Effector memory CD8-positive, alpha-beta T cell (primary cell): ENCODE measurements at regions not wholly inside any gene's neighbourhood (a gene's known extent, or its start where the extent isn't known, plus 50 kb on each side); places are given as distances from the start of the nearest gene placed in this dataset.

Experiments
- ATAC-seq: fragments of 150-1000 bp; cut with Tn5 transposase; replicated peaks from 2 replicates; pipeline ENCODE4 v1.10.0; 2021; ENCODE audit warnings: mild to moderate bottlenecking, moderate library complexity
- DNase-seq, 3 experiments: peaks; one replicate each; pipeline ENCODE4 v3.0.0; 2021
- H3K27ac Mint-ChIP-seq, 2 donors: one replicate each; pipeline ENCODE4 v1.8.0; 2022; ENCODE audit warnings: mild to moderate bottlenecking in 2 of 2, mixed read lengths in 2 of 2, moderate library complexity in 2 of 2
- H3K27me3 Mint-ChIP-seq, 2 donors: one replicate each; pipeline ENCODE4 v1.8.0; 2022; ENCODE audit warnings: mixed read lengths in 2 of 2
- H3K36me3 Mint-ChIP-seq: one replicate; pipeline ENCODE4 v1.8.0; 2022; ENCODE audit warnings: mild to moderate bottlenecking, moderate library complexity, mixed read lengths; ENCODE audit not compliant: insufficient read depth
- H3K4me1 Mint-ChIP-seq, 2 donors: one replicate each; pipeline ENCODE4 v1.8.0; 2022; ENCODE audit warnings: low read depth in 2 of 2, mixed read lengths in 2 of 2
- H3K4me3 Mint-ChIP-seq, 2 donors: one replicate each; pipeline ENCODE4 v1.8.0; 2022; ENCODE audit warnings: mild to moderate bottlenecking in 2 of 2, mixed read lengths in 2 of 2, moderate library complexity in 2 of 2
- H3K9me3 Mint-ChIP-seq, 2 donors: one replicate each; pipeline ENCODE4 v1.8.0; 2022; ENCODE audit warnings: mixed read lengths in 2 of 2

DNA sequence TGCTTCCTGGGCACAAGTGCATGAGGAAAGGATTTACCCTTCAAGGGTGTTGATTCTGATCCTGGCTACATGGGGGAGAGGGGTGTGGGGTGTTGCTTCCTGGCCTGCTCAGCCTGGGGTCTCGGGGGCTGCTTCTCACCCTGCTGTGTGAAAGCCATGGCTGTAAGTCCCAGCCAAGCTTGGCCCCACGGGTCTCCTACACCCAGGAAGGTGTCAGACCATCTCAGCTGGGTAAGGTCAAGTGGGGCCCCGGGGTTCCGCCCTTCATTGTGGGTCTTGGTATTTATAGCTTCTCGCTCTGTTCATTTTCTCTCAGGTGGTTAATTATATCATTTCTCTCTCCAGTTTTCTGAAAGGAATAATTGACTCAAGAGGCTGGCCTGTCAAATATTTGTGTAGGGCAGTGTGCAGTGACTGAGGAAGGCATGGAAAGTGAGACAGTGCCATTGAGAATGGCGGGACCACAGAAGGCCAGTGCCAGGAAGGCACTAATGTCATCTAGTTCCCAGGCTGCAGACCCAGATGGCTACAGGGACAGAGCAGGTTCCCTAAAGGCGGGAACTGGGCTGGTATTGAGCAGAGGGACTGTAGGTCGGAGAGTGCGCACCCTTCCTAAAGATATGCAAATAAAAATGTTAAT, 126.0 kb downstream of the FOXD1 start:
- Mint-ChIP-seq H3K27me3 (peaks cover 73 to 82% of the 10 kb centered on the region in 2 donors), H3K9me3 (no peaks in the 10 kb centered on the region), H3K36me3 (no peaks in the 10 kb centered on the region), H3K27ac (no peak overlapping the region), H3K4me1 (no peaks in the 10 kb centered on the region), H3K4me3 (no peak overlapping the region)
- no peak for ATAC-seq
- DNase-seq: no peak

DNA sequence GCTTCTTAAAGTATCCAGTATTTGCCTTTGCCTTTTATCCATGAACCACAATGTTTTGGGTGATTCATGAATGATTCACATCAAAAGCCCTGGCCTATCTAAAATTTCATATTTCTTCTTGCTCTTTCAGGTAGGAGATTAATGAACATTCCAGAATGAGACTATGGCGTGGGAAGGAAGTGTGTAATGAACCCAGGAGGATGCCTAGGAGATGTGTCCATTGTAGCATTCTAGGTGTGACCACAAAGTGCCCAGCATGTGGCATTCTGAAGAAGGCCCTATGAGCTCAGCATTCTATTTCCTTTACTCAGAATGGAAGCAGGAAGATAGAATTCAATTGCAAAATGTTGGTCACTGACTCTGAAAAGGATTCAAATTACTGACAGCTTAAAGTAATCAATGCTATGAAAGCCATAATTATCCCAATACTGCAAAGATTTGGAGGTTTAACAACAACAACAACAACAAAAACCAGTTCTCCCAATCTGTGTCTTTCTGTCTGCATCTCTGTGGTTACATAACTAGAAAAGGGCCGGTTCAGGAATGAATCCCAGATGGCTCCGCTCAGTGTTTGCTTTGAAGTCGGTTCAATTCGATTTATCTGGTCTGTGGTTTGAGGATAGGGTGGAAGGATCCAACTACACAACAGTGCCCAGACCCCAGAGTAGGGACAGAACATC, 126.7 kb downstream of the FOXD1 start:
- no peak overlapping the region for H3K4me3 Mint-ChIP-seq
- H3K4me1 Mint-ChIP-seq: no peaks in the 10 kb centered on the region
- ATAC-seq (no peak), DNase-seq (no peak)
- peaks cover 80 to 86% of the 10 kb centered on the region in 2 donors for H3K27me3 Mint-ChIP-seq
- no peak overlapping the region for H3K27ac Mint-ChIP-seq
- no peaks in the 10 kb centered on the region for H3K9me3 Mint-ChIP-seq
- no peaks in the 10 kb centered on the region for H3K36me3 Mint-ChIP-seq

- DNase-seq (no peak), ATAC-seq (no peak)
- Mint-ChIP-seq H3K4me3 (no peak overlapping the region), H3K36me3 (no peaks in the 10 kb centered on the region), H3K4me1 (no peaks in the 10 kb centered on the region), H3K27ac (no peak overlapping the region), H3K27me3 (peaks cover 75 to 77% of the 10 kb centered on the region in 2 donors), H3K9me3 (no peaks in the 10 kb centered on the region)
Observed at GRCh38 chr5:73319036-73319435, 129.5 kb downstream of the FOXD1 start.

DNA sequence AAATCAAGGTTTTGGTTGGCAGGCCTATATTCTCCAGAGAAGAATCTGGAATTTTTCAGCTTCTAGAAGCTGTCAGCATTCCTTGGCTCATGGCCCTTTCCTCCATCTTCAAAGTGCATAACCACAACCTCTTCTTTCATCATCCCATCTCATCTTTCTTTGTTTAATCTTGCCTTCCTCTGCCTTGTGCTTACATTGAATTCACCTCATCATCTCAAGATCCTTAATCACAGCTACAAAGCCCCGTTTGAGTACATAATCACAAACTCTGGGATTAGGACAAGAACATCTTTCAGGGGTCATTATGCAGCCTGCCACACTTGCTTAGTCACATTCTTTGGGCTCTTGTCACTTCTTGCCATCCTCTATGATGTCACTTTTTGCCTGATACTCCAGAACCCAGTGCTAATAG, 130.3 kb downstream of the FOXD1 start:
- Mint-ChIP-seq H3K27me3 (peaks cover 75 to 77% of the 10 kb centered on the region in 2 donors), H3K27ac (no peak overlapping the region), H3K9me3 (no peaks in the 10 kb centered on the region), H3K4me1 (peaks cover 0 to 4% of the 10 kb centered on the region in 2 donors), H3K4me3 (no peak overlapping the region), H3K36me3 (no peaks in the 10 kb centered on the region)
- ATAC-seq (no peak), DNase-seq (no peak)

DNA sequence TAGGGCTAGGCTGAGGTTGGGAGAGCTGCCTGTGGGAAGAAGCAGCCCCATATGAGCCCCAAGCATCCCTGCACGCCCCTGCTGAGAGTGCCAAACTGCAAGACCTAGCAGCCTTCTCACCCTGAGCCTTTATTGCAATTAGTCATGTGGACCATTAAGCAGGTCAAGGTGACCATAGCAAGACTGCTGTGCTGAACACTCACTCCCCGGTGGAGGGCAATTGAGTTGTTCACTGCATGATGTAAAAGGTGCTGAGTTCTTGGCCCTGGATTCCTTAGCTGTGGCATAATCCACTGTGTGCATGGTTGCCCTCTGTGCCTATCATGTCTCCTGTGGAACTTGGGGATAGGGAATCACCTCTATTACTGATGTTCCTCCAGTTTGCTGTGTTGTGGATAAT, 131.1 kb downstream of the FOXD1 start:
- H3K9me3 Mint-ChIP-seq: no peaks in the 10 kb centered on the region
- H3K36me3 Mint-ChIP-seq: peaks cover 1% of the 10 kb centered on the region
- ATAC-seq: no peak
- no peak for DNase-seq
- no peak overlapping the region for H3K27ac Mint-ChIP-seq
- H3K4me3 Mint-ChIP-seq: no peak overlapping the region
- H3K27me3 Mint-ChIP-seq: peaks cover 75 to 77% of the 10 kb centered on the region in 2 donors
- peaks cover 4 to 12% of the 10 kb centered on the region in 2 donors for H3K4me1 Mint-ChIP-seq

DNA sequence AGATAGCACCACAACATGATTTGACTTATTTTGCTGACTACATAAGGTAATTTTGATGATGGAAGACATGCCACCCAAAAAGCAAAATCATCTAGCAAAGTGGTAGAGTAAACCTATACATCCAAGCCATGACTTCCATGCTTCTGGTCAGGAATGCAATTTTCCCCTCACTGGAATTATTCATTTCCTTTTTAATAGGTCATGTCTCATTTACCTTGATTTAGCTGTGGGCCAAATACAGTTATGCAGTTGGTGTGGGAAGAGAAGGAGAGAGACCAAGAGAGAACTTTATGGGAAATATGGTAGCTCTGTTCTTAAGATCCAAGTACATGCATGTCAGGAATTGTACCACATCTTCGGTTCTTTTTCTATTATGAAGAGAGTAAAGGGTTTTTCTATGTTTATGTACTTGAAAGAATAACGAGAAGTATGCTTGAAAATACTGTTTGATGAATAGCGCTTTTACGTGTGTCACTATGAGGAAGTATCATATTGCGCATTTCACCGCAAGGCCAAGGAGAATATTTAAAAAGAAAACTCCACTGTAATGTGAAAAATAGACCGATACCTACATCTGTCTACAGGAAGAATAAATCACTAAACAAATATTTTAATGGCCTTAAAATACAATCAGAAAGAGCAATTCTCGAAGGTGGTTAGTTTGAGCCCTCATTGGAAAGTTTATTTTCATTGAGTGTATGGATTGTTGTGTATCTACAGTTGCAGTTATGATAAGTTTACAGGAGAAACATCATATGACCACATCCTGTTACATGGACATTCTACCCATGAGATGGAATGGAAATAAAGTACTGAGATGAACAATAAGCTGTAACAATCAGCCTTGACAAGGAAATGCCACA, 134.0 kb downstream of the FOXD1 start:
- no peak for ATAC-seq
- DNase-seq: no peak
- Mint-ChIP-seq H3K36me3 (peaks cover 5% of the 10 kb centered on the region), H3K9me3 (no peaks in the 10 kb centered on the region), H3K27ac (no peak overlapping the region), H3K4me3 (no peak overlapping the region), H3K27me3 (peaks cover 83 to 87% of the 10 kb centered on the region in 2 donors), H3K4me1 (peaks cover 8 to 16% of the 10 kb centered on the region in 2 donors)

- Mint-ChIP-seq H3K9me3 (no peaks in the 10 kb centered on the region), H3K4me3 (no peak overlapping the region), H3K27me3 (peaks cover 80 to 89% of the 10 kb centered on the region in 2 donors), H3K27ac (no peak overlapping the region), H3K4me1 (peaks cover 8 to 16% of the 10 kb centered on the region in 2 donors), H3K36me3 (peaks cover 5% of the 10 kb centered on the region)
- ATAC-seq (no peak), DNase-seq (no peak)
Observed at GRCh38 chr5:73312872-73313510, 135.6 kb downstream of the FOXD1 start.

- DNase-seq: peak; percentile 16 to 47 (median 20)
- Mint-ChIP-seq H3K27ac (no peak overlapping the region), H3K9me3 (no peaks in the 10 kb centered on the region), H3K36me3 (peaks cover 5% of the 10 kb centered on the region), H3K27me3 (peaks cover 80 to 89% of the 10 kb centered on the region in 2 donors), H3K4me1 (peaks cover 8 to 16% of the 10 kb centered on the region in 2 donors), H3K4me3 (no peak overlapping the region)
- ATAC-seq: peak; percentile 90
Observed at GRCh38 chr5:73312146-73312871, 136.3 kb downstream of the FOXD1 start.

- Mint-ChIP-seq H3K36me3 (peaks cover 5% of the 10 kb centered on the region), H3K27ac (no peak overlapping the region), H3K9me3 (no peaks in the 10 kb centered on the region), H3K4me3 (no peak overlapping the region), H3K27me3 (peaks cover 80 to 89% of the 10 kb centered on the region in 2 donors), H3K4me1 (peaks cover 9 to 16% of the 10 kb centered on the region in 2 donors)
- DNase-seq: no peak
- no peak for ATAC-seq
Observed at GRCh38 chr5:73311291-73312110, 137.1 kb downstream of the FOXD1 start.

GRCh38 chr5:73307645-73308355, 134.8 kb downstream of the TMEM174 start:
- H3K4me3 Mint-ChIP-seq: no peak overlapping the region
- peaks cover 8 to 10% of the 10 kb centered on the region in 2 donors for H3K4me1 Mint-ChIP-seq
- H3K27me3 Mint-ChIP-seq: peaks cover 83 to 100% of the 10 kb centered on the region in 2 donors
- H3K36me3 Mint-ChIP-seq: peaks cover 5% of the 10 kb centered on the region
- DNase-seq: no peak
- no peak overlapping the region for H3K27ac Mint-ChIP-seq
- ATAC-seq: no peak
- H3K9me3 Mint-ChIP-seq: peaks cover 0 to under 1% of the 10 kb centered on the region in 2 donors

- DNase-seq: no peak
- ATAC-seq: no peak
- Mint-ChIP-seq H3K4me3 (no peak overlapping the region), H3K36me3 (no peaks in the 10 kb centered on the region), H3K27me3 (peaks cover 85 to 100% of the 10 kb centered on the region in 2 donors), H3K27ac (no peak overlapping the region), H3K4me1 (peaks cover 0 to 7% of the 10 kb centered on the region in 2 donors), H3K9me3 (peaks cover 0 to 2% of the 10 kb centered on the region in 2 donors)
Observed at GRCh38 chr5:73306741-73307275, 133.8 kb downstream of the TMEM174 start.
